ENCODE measurements at regions not wholly inside any gene's neighbourhood (a gene's known extent, or its start where the extent isn't known, plus 50 kb on each side); places are given as distances from the start of the nearest gene placed in this dataset.

- no peak for DNase-seq (ENCODE audit: low read depth in 3 of 3)
These were observed 297.5 kb downstream of the FGFR2 start for GRCh38 chr10:121300723-121301122.

- DNase-seq (ENCODE audit: low read depth in 3 of 3): no peak
These were observed 295.6 kb downstream of the FGFR2 start for GRCh38 chr10:121302541-121303180.

DNA sequence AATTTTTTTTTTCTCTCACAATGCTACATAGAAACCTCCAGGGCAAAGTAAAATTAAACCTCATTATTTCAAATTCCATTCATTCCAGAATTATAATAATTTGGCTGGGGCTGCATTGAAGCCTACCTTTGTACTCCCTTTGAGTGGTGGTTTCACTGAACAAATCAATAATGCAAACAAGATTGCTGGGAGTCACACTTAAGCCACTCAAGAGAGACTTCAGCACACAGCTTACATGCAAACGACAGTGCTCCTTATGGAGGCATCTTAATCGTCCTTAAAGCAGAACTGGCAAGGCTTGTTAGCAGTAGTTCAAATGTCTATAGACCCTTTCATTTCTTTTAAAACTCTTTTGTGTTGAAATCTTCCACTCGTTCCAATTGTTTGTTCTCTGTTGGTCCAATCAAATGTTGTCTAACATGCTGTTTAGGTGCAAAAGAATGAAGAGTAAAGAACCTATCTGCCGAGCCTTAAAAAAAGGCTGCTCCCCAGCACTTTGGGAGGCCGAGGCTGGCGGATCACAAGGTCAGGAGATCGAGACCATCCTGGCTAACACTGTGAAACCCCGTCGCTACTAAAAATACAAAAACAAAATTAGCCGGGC lies 294.9 kb downstream of the FGFR2 start:
- no peak for DNase-seq (ENCODE audit: low read depth in 3 of 3)

- no peak for DNase-seq (ENCODE audit: low read depth in 3 of 3)
These were observed 293.2 kb downstream of the FGFR2 start for GRCh38 chr10:121305066-121305465.

DNA sequence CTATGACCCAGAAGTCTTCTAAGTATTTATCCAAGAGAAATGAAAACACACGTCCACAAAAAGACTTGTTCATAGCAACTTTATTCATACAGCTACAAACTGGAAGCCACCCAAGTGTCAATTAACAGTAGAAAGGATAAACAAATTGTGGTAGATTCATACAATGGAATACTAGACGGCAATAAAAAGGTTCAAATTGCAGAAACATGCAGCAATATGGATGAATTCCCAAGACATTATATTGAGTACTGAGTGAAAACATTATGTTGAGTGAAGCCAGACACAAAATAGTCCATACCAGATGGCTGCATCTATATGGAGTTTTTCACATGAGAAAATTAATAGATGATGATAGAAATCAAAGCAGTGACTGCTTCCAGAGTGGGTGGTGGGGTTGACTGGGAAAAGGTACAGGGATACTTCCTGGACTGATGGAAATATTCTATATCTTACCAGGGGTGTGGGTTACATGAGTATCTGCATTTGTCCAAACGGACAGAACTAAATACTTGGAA lies 292.0 kb downstream of the FGFR2 start:
- no peak for DNase-seq (ENCODE audit: low read depth in 3 of 3)

DNA sequence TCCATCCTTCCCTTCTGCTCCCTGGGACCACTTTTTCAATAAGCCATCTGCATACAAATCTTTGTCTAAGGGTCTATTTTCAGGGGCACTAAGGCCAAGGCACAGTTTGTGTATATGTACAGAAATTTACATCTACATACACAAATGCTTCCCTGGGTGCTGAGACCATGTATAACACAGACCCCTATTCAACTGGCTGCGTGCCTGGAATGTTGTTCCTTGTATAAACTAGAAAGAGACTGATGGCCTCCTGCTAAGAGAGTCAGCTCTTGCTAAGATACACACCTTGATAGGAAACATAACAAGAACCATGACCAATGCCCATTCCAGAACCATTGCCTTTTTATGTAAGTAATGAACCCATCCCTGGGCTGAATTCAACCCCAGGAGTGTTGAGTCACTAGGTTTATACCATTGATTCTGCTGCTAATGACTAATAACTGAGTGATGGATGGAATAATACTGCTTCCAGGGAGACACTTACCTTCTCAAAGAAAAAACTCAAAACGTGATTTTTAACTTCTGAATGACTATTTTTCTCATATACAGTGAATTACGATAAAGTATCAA lies 290.7 kb downstream of the FGFR2 start:
- no peak for DNase-seq (ENCODE audit: low read depth in 3 of 3)

DNA sequence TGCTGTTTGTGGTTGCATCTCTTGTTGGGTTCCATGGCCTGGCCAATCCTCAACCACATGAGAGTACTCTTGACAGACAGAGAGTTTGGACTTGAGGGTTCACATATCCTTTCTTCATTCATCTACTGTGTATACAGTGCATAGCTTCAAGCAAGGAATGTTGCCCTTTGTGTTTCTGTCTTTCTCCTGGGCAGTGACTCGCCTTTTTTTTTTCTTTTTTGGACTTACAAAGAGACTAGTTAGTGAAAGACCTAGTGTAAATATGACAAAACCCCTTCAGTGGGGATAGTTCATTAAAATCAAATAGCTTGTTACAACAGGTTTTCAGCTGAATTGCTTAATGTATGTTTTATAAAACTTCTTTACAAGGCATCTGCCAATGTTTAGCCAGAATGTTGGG lies 290.2 kb downstream of the FGFR2 start:
- no peak for DNase-seq (ENCODE audit: low read depth in 3 of 3)

DNA sequence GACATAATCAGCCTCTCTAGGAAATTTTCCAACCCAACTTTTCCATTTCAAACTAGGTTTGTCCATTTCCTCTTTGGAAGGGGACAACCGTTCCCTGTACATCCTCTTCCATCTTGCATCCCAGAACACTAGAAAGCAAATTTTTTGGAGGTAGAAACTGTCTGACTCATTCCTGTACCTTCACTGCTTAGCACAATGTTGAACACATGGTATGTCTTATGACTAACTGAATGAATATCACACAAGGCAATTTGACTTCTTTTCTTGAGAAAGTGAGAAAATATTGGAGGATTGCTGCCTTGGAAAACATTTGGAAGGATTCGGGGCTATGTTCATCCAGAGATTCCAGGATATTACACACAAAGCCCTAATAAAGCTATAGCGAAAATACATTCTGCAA lies 289.1 kb downstream of the FGFR2 start:
- no peak for DNase-seq (ENCODE audit: low read depth in 3 of 3)

DNA sequence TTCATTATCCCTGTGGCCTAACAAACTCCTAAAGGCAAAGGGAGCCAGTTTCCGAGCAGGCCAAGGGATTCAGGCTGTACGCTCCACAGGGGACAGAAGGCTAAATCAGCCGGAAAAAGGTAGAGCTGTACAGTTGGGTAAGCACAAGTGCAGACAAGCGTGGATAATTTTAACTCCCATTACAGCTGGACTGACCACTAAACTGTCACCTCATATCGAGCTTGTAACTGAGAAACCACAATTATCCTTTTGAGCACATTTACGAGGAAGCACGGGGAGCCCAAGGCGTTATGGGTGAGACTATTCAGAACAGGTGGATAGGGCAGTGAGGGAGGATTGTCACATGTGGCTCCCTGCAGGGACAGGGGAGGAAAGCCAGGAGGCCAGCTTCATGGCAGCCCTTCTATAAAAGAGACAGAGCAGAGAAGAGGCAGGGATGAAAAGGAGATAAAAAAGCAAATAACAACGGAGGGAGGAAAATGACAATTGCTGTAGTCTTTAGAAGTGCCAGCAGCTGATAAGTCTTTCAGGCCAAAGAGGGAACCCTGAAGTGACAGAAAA lies 288.0 kb downstream of the FGFR2 start:
- DNase-seq (ENCODE audit: low read depth in 3 of 3): no peak

DNA sequence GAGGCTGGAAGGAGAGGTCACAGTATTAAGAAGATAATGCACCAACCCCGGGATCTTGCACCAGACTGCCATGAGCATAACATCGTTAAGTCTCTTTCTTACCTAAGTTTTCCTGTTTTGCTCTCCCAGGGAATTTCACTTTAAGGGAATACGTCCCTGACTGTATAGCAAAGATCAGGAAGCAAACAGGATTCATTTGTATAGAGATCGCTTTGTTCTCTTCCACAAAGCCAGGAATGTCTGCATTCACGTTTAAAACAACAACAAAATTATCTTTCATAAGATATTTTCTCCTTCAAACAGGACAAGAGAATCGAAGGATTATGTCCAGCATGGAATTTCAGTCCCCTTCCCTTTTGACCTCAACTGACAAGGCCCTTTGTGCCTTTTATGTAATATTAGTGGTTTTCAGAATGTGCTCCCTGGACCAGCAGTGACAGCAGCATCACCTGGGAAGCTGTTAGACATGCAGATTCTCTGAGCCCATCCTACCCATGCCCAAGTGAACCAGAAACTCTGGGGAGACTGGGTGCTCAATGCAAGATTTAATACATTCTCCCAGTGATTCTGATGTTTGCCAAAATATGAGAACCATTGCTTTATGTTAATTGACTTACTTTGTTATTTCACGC lies 286.3 kb downstream of the FGFR2 start:
- DNase-seq (ENCODE audit: low read depth in 3 of 3): no peak

DNA sequence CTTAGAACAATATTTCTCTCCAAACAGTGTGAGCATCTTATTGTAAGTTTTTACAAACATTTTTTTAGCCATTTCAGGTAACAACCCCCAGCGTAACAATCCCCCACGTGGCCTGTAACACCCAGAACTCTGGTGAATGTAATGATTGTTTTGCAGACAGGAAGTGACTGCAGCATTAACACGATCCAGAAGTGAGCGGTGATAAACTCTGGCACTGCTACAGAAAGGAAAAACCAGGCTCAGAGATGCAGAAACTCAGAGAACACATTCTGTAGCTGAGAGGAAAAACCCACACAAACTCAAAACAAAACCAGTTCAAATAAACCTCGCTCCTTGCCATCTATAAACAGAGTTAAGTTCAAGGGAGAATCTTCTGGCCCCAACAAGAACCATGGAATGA lies 285.7 kb downstream of the FGFR2 start:
- no peak for DNase-seq (ENCODE audit: low read depth in 3 of 3)

- no peak for DNase-seq (ENCODE audit: low read depth in 3 of 3)
These were observed 284.9 kb downstream of the FGFR2 start for GRCh38 chr10:121313119-121313875.

DNA sequence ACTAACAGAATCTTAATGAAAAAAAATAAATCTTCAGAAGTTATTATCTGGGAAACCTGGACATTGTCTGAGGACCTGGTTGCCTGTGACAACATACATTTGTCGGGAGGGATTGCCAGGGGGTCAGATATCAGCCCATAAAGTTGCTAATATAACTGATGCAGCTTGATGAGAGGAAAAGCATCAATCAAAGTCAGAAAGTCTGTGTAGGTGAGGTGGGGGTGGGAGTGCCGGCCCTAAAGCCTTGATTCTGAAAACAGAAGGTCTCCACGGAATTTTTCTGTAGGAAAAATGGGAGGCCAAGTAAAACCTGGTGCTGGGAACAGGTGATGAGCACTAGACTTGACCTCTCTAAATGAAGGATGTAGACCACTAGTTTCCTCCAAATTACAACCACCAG lies 281.8 kb downstream of the FGFR2 start:
- no peak for DNase-seq (ENCODE audit: low read depth in 3 of 3)

DNA sequence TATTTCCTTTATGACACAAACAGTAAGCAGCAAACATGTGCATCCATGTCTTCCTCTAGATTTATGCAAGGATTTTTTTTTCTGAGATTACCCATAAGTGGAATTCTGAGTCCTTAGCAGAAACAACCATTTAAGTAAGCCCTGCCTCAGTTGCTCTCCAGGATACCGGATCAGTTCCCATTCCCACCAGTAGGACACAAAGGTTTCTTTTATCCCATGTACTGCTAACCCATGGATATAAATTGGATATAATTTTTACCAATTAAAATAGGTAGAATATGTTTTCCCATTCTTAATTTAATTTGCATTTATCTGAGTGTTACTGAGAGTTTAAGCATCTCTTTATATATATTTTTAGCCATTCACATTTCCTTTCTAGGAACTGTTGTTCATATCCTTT lies 280.9 kb downstream of the FGFR2 start:
- DNase-seq (ENCODE audit: low read depth in 3 of 3): no peak

DNA sequence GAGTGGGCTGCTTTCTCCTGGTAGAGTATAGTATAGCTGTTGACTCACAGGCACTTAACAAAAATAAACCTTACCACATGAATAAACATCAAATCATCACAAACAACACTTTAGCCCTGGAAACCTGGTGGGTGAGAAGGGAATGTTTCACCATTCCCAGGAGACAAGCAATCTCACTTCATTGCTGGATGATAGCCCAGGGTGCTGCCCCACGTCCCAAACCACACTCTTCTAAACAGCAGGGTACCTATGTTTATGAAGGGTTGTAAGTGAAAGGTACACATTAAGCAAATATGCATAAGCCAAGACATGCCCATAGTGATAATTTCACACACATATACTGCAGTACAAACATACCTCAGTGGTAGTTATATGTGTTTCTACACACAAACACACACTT lies 276.2 kb downstream of the FGFR2 start:
- DNase-seq (ENCODE audit: low read depth in 3 of 3): no peak

DNA sequence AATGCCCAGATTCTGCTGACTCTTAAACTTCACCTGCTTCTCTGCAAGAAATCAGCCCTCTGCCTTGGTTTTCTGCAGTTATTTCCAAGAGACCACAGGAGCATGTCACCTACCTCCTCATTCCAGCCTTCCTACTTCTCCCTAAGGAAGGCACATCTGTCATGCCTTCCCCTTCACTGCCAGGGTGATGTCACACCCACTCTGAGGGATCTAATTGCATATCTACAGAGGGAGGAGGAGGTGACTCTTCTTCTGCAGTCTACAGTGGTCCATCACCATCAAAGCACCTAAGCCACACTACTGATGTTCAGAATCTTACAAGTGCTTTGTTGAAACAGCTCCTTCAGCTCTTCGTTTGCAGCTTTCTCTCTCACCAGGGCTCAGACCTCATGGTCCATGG lies 275.5 kb downstream of the FGFR2 start:
- no peak for DNase-seq (ENCODE audit: low read depth in 3 of 3)

DNA sequence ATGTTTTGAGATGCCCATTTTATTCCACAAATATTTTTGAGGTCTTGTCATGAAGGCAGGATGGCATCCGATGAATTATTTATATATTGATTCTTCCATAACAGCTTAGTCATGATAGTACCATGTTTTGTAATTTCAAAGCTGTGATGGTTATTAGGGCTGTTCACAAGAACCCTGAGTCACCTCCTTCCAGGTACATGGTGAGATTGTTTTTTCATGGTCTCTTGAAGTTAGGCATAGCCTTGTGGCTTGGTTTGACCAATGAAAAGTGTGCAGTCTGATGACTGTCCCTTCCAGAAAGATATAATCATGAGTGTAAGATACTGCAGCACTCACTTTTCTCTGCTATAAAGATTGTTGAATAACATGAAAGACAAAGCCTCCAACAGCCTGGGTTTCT lies 274.8 kb downstream of the FGFR2 start:
- DNase-seq (ENCODE audit: low read depth in 3 of 3): no peak

DNA sequence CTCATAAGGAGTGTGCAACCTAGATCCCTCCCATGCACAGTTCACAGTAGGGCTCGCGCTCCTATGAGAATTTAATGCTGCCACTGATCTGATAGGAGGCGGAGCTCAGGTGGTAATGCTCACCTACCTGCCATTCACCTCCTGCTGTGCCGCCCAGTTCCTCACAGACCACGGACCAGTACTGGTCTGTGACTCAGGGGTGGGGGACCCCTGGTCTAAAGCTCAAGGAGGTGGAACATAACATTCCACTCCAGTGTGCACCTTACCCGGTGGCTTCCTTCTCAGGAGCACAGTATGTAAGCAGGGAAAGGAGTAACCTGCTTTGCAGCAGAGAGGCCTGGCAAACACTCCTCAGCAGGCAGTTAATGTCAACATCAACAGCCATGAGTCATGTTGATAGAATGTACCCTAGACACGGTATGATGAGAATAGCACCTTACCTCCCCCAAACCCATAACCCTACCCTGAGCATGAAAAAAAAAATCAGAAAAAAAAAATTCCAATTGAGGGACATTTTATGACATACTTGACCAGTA lies 273.5 kb downstream of the FGFR2 start:
- no peak for DNase-seq (ENCODE audit: low read depth in 3 of 3)

- DNase-seq (ENCODE audit: low read depth in 3 of 3): no peak
These were observed 272.6 kb downstream of the FGFR2 start for GRCh38 chr10:121325490-121326231.

GRCh38 chr10:121326905-121327304 lies 271.3 kb downstream of the FGFR2 start:
- no peak for DNase-seq (ENCODE audit: low read depth in 3 of 3)

DNA sequence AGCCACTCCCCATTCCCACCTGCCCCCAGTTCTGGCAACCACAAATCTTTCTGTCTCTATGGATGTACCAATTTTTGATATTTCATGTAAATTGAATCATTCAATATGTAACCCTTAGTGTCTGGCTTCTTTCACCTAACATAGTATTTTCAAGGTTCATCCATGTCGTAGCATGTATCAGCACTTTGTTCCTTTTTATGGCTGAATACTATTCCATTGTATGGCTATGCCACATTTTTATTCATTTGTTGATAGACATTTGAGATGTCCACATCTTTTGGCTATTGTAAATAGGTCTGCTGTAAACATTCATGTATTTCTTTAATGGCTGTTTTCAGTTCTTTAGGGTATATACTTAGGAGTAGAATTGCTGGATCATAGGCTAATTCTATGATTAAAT lies 270.5 kb downstream of the FGFR2 start:
- DNase-seq (ENCODE audit: low read depth in 3 of 3): no peak

Data from stimulated activated CD4-positive, alpha-beta T cell treated with anti-CD3 and anti-CD28 coated beads, TNF-alpha, amount 100 ng/mL, for 4 hours (primary cell).